GM18861 (cell line): ENCODE measurements at regions not wholly inside any gene's neighbourhood (a gene's known extent, or its start where the extent isn't known, plus 50 kb on each side); places are given as distances from the start of the nearest gene placed in this dataset.

ENCODE experiments used
- ATAC-seq: cut with Tn5 transposase; IDR thresholded peaks from one replicate; pipeline ENCODE4 v1.9.1; 2021; ENCODE audit not compliant: unreplicated experiment

GRCh38 chrX:15918003-15918402, 63.4 kb upstream of the AP1S2 start:
- ATAC-seq: no peak

- no peak for ATAC-seq
Observed at GRCh38 chrX:15916704-15917084, 62.1 kb upstream of the AP1S2 start.

DNA sequence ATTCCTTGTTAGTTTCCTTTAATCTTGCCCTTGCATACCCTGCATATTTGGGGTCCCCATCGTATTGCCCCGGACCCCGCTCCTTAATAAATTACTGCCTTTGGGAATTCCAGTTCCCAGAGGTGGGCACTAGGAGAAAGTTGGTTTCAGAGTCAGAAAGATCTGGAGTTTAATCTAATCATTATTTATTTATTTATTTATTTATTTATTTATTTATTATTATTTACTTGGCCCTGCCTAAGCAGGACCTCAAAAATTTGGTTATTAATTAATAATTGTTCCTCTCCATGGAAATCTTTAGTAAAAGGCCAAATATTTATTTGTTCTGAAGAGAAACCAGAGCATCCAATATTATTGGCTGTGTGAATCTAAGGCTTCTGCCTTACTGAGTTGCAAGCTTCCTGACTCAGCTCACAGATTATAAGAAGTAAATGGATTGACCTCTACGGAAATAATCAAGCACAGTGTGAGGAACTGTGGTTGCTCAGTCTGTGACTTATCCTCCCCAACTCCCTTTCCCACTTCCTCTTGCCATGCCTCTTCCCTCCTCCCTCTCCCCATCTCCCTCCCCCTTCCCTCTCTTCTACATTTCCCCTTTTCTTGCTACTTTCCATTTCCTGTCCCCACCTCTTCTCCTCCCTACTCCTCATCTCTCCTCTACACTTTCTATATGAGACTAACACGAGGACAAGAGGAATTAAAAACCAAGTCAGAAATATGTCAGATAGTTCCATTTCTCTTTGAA, 61.5 kb upstream of the AP1S2 start:
- ATAC-seq: no peak

DNA sequence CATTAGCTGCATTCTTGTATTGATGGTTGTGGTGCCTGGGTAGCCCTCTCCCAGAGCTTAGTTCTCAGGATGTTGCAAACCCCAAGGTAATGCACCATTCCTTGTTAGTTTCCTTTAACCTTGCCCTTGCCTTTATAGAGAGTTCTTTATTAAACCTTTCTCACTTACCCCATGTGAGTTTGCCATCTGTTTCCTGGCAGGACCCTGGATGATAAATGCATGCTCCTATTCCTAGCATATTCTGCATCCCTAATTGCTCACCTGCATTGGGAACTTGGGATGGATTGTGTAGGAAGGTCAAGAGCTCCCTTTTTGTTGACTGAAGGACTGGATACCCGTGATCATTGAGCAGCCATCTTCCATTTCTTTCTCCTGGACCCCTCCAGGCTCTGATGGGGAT, 59.9 kb upstream of the AP1S2 start:
- no peak for ATAC-seq

GRCh38 chrX:15913146-15913545, 58.5 kb upstream of the AP1S2 start:
- no peak for ATAC-seq

- no peak for ATAC-seq
Observed at GRCh38 chrX:15911734-15912550, 57.3 kb upstream of the AP1S2 start.

- no peak for ATAC-seq
Observed at GRCh38 chrX:15909605-15910004, 55.0 kb upstream of the AP1S2 start.

- no peak for ATAC-seq
Observed at GRCh38 chrX:15908603-15909290, 54.1 kb upstream of the AP1S2 start.

- no peak for ATAC-seq
Observed at GRCh38 chrX:15906041-15906943, 51.7 kb upstream of the AP1S2 start.
